Activated naive CD4-positive, alpha-beta T cell (primary cell): ENCODE measurements at regions not wholly inside any gene's neighbourhood (a gene's known extent, or its start where the extent isn't known, plus 50 kb on each side); places are given as distances from the start of the nearest gene placed in this dataset.

Experiments
- DNase-seq, 4 experiments: peaks; one replicate each; lab custom pipeline; 2025; lab: John Stamatoyannopoulos, UW

- DNase-seq, result no peak
Measured at GRCh38 chr3:178455946-178456345, 80.3 kb upstream of the KCNMB2 start.

- DNase-seq, result no peak
Measured at GRCh38 chr3:178456621-178457285, 79.5 kb upstream of the KCNMB2 start.

- DNase-seq, result no peak
Measured at GRCh38 chr3:178457511-178457910, 78.7 kb upstream of the KCNMB2 start.

GRCh38 chr3:178458313-178459037 is 77.8 kb upstream of the KCNMB2 start:
- no peak for DNase-seq

GRCh38 chr3:178459038-178459410 is 77.2 kb upstream of the KCNMB2 start:
- no peak for DNase-seq

GRCh38 chr3:178465260-178466180 is 70.7 kb upstream of the KCNMB2 start:
- no peak for DNase-seq

GRCh38 chr3:178472941-178473340 is 63.3 kb upstream of the KCNMB2 start:
- DNase-seq, result no peak

GRCh38 chr3:178474526-178474925 is 61.7 kb upstream of the KCNMB2 start:
- no peak for DNase-seq

- no peak for DNase-seq
Measured at GRCh38 chr3:178475062-178475461, 61.2 kb upstream of the KCNMB2 start.

GRCh38 chr3:178476886-178477285 is 59.4 kb upstream of the KCNMB2 start:
- DNase-seq, result no peak

GRCh38 chr3:178479446-178479845 is 56.8 kb upstream of the KCNMB2 start:
- no peak for DNase-seq

- DNase-seq, result no peak
Measured at GRCh38 chr3:178479860-178480259, 56.4 kb upstream of the KCNMB2 start.

GRCh38 chr3:178480274-178480673 is 56.0 kb upstream of the KCNMB2 start:
- DNase-seq, result no peak

- no peak for DNase-seq
Measured at GRCh38 chr3:178480795-178481194, 55.4 kb upstream of the KCNMB2 start.

- no peak for DNase-seq
Measured at GRCh38 chr3:178482981-178483380, 53.3 kb upstream of the KCNMB2 start.

GRCh38 chr3:178483704-178484103 is 52.5 kb upstream of the KCNMB2 start:
- DNase-seq, result no peak

GRCh38 chr3:178485756-178486155 is 50.5 kb upstream of the KCNMB2 start:
- no peak for DNase-seq
